Inflammatory macrophage treated with lipopolysaccharide for 1 hour (primary cell): ENCODE measurements at regions not wholly inside any gene's neighbourhood (a gene's known extent, or its start where the extent isn't known, plus 50 kb on each side); places are given as distances from the start of the nearest gene placed in this dataset.
"Not testable (repeated sequence)": the region's sequence is repeated elsewhere in the genome, so short reads cannot be mapped to it uniquely, and the experiment has no call there.

ENCODE experiments used
- DNase-seq, 2 donors: peaks; one replicate each; pipeline ENCODE4 v3.0.0-alpha.2; 2020 to 2022

GRCh38 chr7:49486974-49487829 is 286.2 kb upstream of the VWC2 start:
- DNase-seq: no peak

GRCh38 chr7:49487830-49488140 is 285.7 kb upstream of the VWC2 start:
- DNase-seq: no peak

- DNase-seq: no peak
These were observed 284.9 kb upstream of the VWC2 start for GRCh38 chr7:49488573-49488972.

GRCh38 chr7:49497471-49497870 is 276.0 kb upstream of the VWC2 start:
- no peak for DNase-seq

GRCh38 chr7:49500741-49501140 is 272.7 kb upstream of the VWC2 start:
- DNase-seq: no peak

GRCh38 chr7:49507206-49507605 is 266.2 kb upstream of the VWC2 start:
- not testable (repeated sequence) for DNase-seq

- DNase-seq: peak in 1 of 2 donors; percentile 8
These were observed 259.5 kb upstream of the VWC2 start for GRCh38 chr7:49513911-49514310.

- DNase-seq: no peak
These were observed 252.5 kb upstream of the VWC2 start for GRCh38 chr7:49520951-49521350.

GRCh38 chr7:49522111-49522510 is 251.3 kb upstream of the VWC2 start:
- DNase-seq: no peak

GRCh38 chr7:49523870-49524269 is 249.6 kb upstream of the VWC2 start:
- DNase-seq: no peak

- no peak for DNase-seq
These were observed 246.3 kb upstream of the VWC2 start for GRCh38 chr7:49527182-49527581.

- no peak for DNase-seq
These were observed 243.0 kb upstream of the VWC2 start for GRCh38 chr7:49530481-49530880.

GRCh38 chr7:49563693-49564378 is 209.6 kb upstream of the VWC2 start:
- no peak for DNase-seq

GRCh38 chr7:49564379-49564714 is 209.1 kb upstream of the VWC2 start:
- no peak for DNase-seq

- no peak for DNase-seq
These were observed 195.9 kb upstream of the VWC2 start for GRCh38 chr7:49577576-49577975.

- no peak for DNase-seq
These were observed 194.0 kb upstream of the VWC2 start for GRCh38 chr7:49579408-49579807.

GRCh38 chr7:49580000-49580399 is 193.4 kb upstream of the VWC2 start:
- no peak for DNase-seq

- DNase-seq: peak; percentile 37 to 38
These were observed 192.7 kb upstream of the VWC2 start for GRCh38 chr7:49580761-49581160.

GRCh38 chr7:49583440-49583839 is 190.0 kb upstream of the VWC2 start:
- DNase-seq: no peak

GRCh38 chr7:49596701-49597491 is 176.5 kb upstream of the VWC2 start:
- peak in 1 of 2 donors; percentile 16 for DNase-seq

GRCh38 chr7:49597805-49598204 is 175.6 kb upstream of the VWC2 start:
- DNase-seq: peak in 1 of 2 donors; percentile 4

- no peak for DNase-seq
These were observed 161.5 kb upstream of the VWC2 start for GRCh38 chr7:49611951-49612350.

GRCh38 chr7:49613759-49614158 is 159.7 kb upstream of the VWC2 start:
- no peak for DNase-seq

GRCh38 chr7:49614974-49615373 is 158.5 kb upstream of the VWC2 start:
- not testable (repeated sequence) for DNase-seq
